PC-3 (cell line): ENCODE measurements at regions not wholly inside any gene's neighbourhood (a gene's known extent, or its start where the extent isn't known, plus 50 kb on each side); places are given as distances from the start of the nearest gene placed in this dataset.

Source experiments
- EZH2phosphoT487 ChIP-seq: fragments of 300-600 bp; sonication (generic); IDR thresholded peaks from 2 replicates; pipeline ENCODE4 v1.6.1; 2018; ENCODE audit warnings: mild to moderate bottlenecking, antibody characterized with exemption, low read length, borderline replicate concordance
- TF ChIP-seq, protein P1 (sequence below): fragments of 300-600 bp; sonication (generic); conservative IDR thresholded peaks from 2 replicates; pipeline ENCODE4 v1.5.1; 2017; ENCODE audit warnings: antibody characterized with exemption, low read depth, mild to moderate bottlenecking, low read length

DNA sequence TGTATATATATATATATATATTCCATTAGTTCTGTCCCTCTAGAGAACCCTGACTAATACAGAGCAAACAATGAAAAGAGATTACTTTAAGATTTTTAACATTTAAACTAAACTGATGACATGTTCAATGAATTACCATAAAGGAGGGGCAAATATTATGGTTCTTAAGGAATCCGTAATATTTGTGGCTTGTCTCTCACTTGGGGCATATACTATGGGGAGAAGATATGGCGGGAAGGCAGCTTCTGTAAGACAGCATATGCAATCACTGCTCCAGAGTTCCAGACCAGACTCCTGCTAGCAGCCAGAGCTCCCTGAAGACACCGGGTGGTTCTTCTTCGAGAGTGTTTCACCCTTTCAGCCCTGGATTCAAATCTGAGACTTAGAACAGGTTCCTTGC, 321.1 kb upstream of the NT5E start:
- TF ChIP-seq, protein P1, sequence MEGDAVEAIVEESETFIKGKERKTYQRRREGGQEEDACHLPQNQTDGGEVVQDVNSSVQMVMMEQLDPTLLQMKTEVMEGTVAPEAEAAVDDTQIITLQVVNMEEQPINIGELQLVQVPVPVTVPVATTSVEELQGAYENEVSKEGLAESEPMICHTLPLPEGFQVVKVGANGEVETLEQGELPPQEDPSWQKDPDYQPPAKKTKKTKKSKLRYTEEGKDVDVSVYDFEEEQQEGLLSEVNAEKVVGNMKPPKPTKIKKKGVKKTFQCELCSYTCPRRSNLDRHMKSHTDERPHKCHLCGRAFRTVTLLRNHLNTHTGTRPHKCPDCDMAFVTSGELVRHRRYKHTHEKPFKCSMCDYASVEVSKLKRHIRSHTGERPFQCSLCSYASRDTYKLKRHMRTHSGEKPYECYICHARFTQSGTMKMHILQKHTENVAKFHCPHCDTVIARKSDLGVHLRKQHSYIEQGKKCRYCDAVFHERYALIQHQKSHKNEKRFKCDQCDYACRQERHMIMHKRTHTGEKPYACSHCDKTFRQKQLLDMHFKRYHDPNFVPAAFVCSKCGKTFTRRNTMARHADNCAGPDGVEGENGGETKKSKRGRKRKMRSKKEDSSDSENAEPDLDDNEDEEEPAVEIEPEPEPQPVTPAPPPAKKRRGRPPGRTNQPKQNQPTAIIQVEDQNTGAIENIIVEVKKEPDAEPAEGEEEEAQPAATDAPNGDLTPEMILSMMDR, result no peak
- no peak for TF ChIP-seq EZH2phosphoT487
